Keratinocyte (primary cell): ENCODE measurements at regions not wholly inside any gene's neighbourhood (a gene's known extent, or its start where the extent isn't known, plus 50 kb on each side); places are given as distances from the start of the nearest gene placed in this dataset.

Experiments used
- CTCF ChIP-seq, 3 experiments: IDR thresholded peaks in 1 of 3; conservative IDR thresholded peaks in 1 of 3; optimal IDR thresholded peaks in 1 of 3; 2 replicates in 2 of 3; 3 replicates in 1 of 3; pipeline versions ENCODE3 to v1.5.1; 2011; ENCODE audit warnings: low read length in 3 of 3, mild to moderate bottlenecking in 3 of 3, moderate library complexity in 2 of 3, control low read depth in 1 of 3, inconsistent platforms in 1 of 3; ENCODE audit not compliant: insufficient read depth in 2 of 3; ENCODE audit errors: extremely low read depth in 1 of 3
- EZH2 ChIP-seq: IDR thresholded peaks from one replicate; pipeline ENCODE4 v1.6.1; 2012; ENCODE audit warnings: inconsistent platforms, mild to moderate bottlenecking, low read length, moderate library complexity

GRCh38 chr21:18161841-18162240 is 82.8 kb upstream of the CHODL start:
- TF ChIP-seq CTCF (optimal IDR thresholded peaks at IDR 0.05 in 1 of 3, IDR thresholded peaks at IDR 0.05 in 1 of 3, conservative IDR thresholded peaks at IDR 0.05 in 1 of 3; ENCODE audit: extremely low read depth in 1 of 3, insufficient read depth in 2 of 3, low read length in 3 of 3) (no peak), EZH2 (no peak)
